ENCODE measurements at regions not wholly inside any gene's neighbourhood (a gene's known extent, or its start where the extent isn't known, plus 50 kb on each side); places are given as distances from the start of the nearest gene placed in this dataset.

- TF ChIP-seq MAX (IDR thresholded peaks at IDR 0.05) = no peak
- no peak for TF ChIP-seq RAD21 (IDR thresholded peaks at IDR 0.05; ENCODE audit: low read depth)
- no peak for TF ChIP-seq FOXM1 (IDR thresholded peaks at IDR 0.05; ENCODE audit: borderline replicate concordance, low read depth)
- TF ChIP-seq REST (IDR thresholded peaks at IDR 0.05; ENCODE audit: low read depth) = no peak
- no peak for TF ChIP-seq CREB1 (IDR thresholded peaks at IDR 0.05; ENCODE audit: low read depth)
- TF ChIP-seq EP300 (IDR thresholded peaks at IDR 0.05; ENCODE audit: borderline replicate concordance) = no peak
- TF ChIP-seq TAF1 (IDR thresholded peaks at IDR 0.05; ENCODE audit: low read depth) = no peak
- no peak for TF ChIP-seq CEBPB (IDR thresholded peaks at IDR 0.05)
Measured at GRCh38 chr6:145277358-145278086, 457.8 kb downstream of the EPM2A start.
